T-cell (primary cell): ENCODE measurements at regions not wholly inside any gene's neighbourhood (a gene's known extent, or its start where the extent isn't known, plus 50 kb on each side); places are given as distances from the start of the nearest gene placed in this dataset.

ENCODE experiments used
- ATAC-seq, 4 experiments: fragments of 200-7000 bp in 3 of 4; fragments of 150-1000 bp in 1 of 4; cut with Tn5 transposase; replicated peaks in 1 of 4; 1 replicate in 3 of 4; 2 replicates in 1 of 4; pipeline ENCODE4 v1.10.0; 2021; ENCODE audit warnings: moderate library complexity in 3 of 4, mild to moderate bottlenecking in 2 of 4, moderate number of reproducible peaks in 1 of 4
- CTCF ChIA-PET, 2 donors: fragments of 300-600 bp; sonication (Branson Sonifier 250); formaldehyde crosslinking; loops; one replicate each; lab custom pipeline; 2022; ENCODE audit warnings: antibody characterized with exemption in 2 of 2; lab: Charles Lee
- POLR2A ChIA-PET, 2 donors: fragments of 300-600 bp; sonication (Branson Sonifier 250); formaldehyde crosslinking; loops; one replicate each; lab custom pipeline; 2022; ENCODE audit warnings: antibody characterized with exemption in 2 of 2; lab: Charles Lee
- DNase-seq, 35 experiments: peaks; one replicate each; pipeline versions ENCODE4 v3.0.0 to v3.0.0-alpha.2; 2013 to 2023
- H3K27ac ChIP-seq: one replicate; pipeline ENCODE4 v1.5.1; 2013; ENCODE audit warnings: low read length
- H3K27me3 ChIP-seq, 2 experiments: replicated peaks in 1 of 2; 1 replicate in 1 of 2; 2 replicates in 1 of 2; pipeline versions ENCODE4 v1.6.1 to v1.7.0; 2013; ENCODE audit warnings: low read length in 1 of 2, mixed read lengths in 1 of 2; ENCODE audit not compliant: control insufficient read depth in 2 of 2, insufficient read depth in 2 of 2; ENCODE audit errors: extremely low read depth in 1 of 2
- H3K36me3 ChIP-seq, 2 donors: 1 replicate in 1 of 2; 2 replicates in 1 of 2; pipeline versions ENCODE4 v1.6.1 to v1.7.0; 2013; ENCODE audit warnings: low read length in 1 of 2; ENCODE audit not compliant: control insufficient read depth in 2 of 2, insufficient read depth in 1 of 2; ENCODE audit errors: extremely low read depth in 1 of 2
- H3K4me1 ChIP-seq, 2 experiments: 1 replicate in 1 of 2; 2 replicates in 1 of 2; pipeline versions ENCODE4 v1.6.1 to v1.7.0; 2013; ENCODE audit warnings: low read length in 2 of 2, mixed read lengths in 1 of 2; ENCODE audit not compliant: insufficient read depth in 2 of 2, control insufficient read depth in 1 of 2; ENCODE audit errors: extremely low read depth in 1 of 2
- H3K4me3 ChIP-seq, 2 donors: 1 replicate in 1 of 2; 2 replicates in 1 of 2; pipeline versions ENCODE4 v1.5.1 to v1.7.0; 2013; ENCODE audit warnings: mild to moderate bottlenecking in 2 of 2, low read length in 1 of 2, moderate library complexity in 1 of 2; ENCODE audit not compliant: control insufficient read depth in 1 of 2; ENCODE audit errors: extremely low read depth in 1 of 2
- H3K9me3 ChIP-seq: 2 replicates; pipeline ENCODE4 v1.7.0; 2013
- H3K27ac Mint-ChIP-seq, 2 donors: one replicate each; pipeline ENCODE4 v1.8.0; 2020 to 2021; ENCODE audit warnings: mild to moderate bottlenecking in 2 of 2, mixed read lengths in 2 of 2
- H3K27me3 Mint-ChIP-seq, 2 donors: one replicate each; pipeline ENCODE4 v1.8.0; 2021 to 2022; ENCODE audit warnings: mixed read lengths in 2 of 2
- H3K36me3 Mint-ChIP-seq: one replicate; pipeline ENCODE4 v1.8.0; 2021; ENCODE audit warnings: mixed read lengths
- H3K4me1 Mint-ChIP-seq, 3 donors: one replicate each; pipeline ENCODE4 v1.8.0; 2020 to 2022; ENCODE audit warnings: mixed read lengths in 3 of 3, mild to moderate bottlenecking in 1 of 3
- H3K4me3 Mint-ChIP-seq, 3 donors: one replicate each; pipeline ENCODE4 v1.8.0; 2020 to 2022; ENCODE audit warnings: mild to moderate bottlenecking in 3 of 3, mixed read lengths in 3 of 3, moderate library complexity in 3 of 3
- H3K9me3 Mint-ChIP-seq, 3 donors: one replicate each; pipeline ENCODE4 v1.8.0; 2020 to 2022; ENCODE audit warnings: mixed read lengths in 3 of 3
- WGBS: methylation state at CpG from one replicate; pipeline ENCODE4 v1.1.5; 2013; ENCODE audit warnings: missing lambda C conversion rate; ENCODE audit not compliant: insufficient coverage; 5-methylcytosine and 5-hydroxymethylcytosine counted together

GRCh38 chr3:13145826-13146642, 72.8 kb upstream of the IQSEC1 start:
- H3K4me3 ChIP-seq: no peak overlapping the region
- POLR2A ChIA-PET: no interaction called here
- H3K27ac Mint-ChIP-seq: no peak overlapping the region

GRCh38 chr3:13145131-13145825, 72.0 kb upstream of the IQSEC1 start:
- DNase-seq (no peak), ATAC-seq (no peak)
- no peak overlapping the region for H3K4me3 ChIP-seq
- H3K4me3 Mint-ChIP-seq: no peak overlapping the region
- no peaks in the 10 kb centered on the region for H3K36me3 Mint-ChIP-seq
- H3K9me3 ChIP-seq: no peaks in the 10 kb centered on the region
- 73% methylated on average over 7 of the region's 14 CpGs for WGBS
- H3K27ac Mint-ChIP-seq: no peak overlapping the region
- peaks cover 0 to 7% of the 10 kb centered on the region in 2 experiments for H3K4me1 ChIP-seq
- H3K27me3 Mint-ChIP-seq: peaks cover 14 to 15% of the 10 kb centered on the region in 2 donors
- no peak overlapping the region for H3K27ac ChIP-seq
- CTCF ChIA-PET: no interaction called here
- H3K36me3 ChIP-seq: no peaks in the 10 kb centered on the region
- H3K4me1 Mint-ChIP-seq: peaks cover 7 to 9% (median 8%) of the 10 kb centered on the region in 3 donors
- POLR2A ChIA-PET: no interaction called here
- peaks cover 0 to 32% of the 10 kb centered on the region in 2 experiments for H3K27me3 ChIP-seq
- H3K9me3 Mint-ChIP-seq: no peaks in the 10 kb centered on the region

More at GRCh38 chr3:13145826-13146642, 72.8 kb upstream of the IQSEC1 start:
- 75% methylated on average over 13 of the region's 16 CpGs for WGBS
- no peaks in the 10 kb centered on the region for H3K9me3 Mint-ChIP-seq
- H3K27me3 Mint-ChIP-seq: peaks cover 10 to 12% of the 10 kb centered on the region in 2 donors
- Histone ChIP-seq H3K36me3 (no peaks in the 10 kb centered on the region), H3K9me3 (no peaks in the 10 kb centered on the region), H3K27me3 (peaks cover 0 to 28% of the 10 kb centered on the region in 2 experiments), H3K27ac (no peak overlapping the region), H3K4me1 (peaks cover 0 to 7% of the 10 kb centered on the region in 2 experiments)
- no peaks in the 10 kb centered on the region for H3K36me3 Mint-ChIP-seq
- peaks cover 7 to 11% (median 9%) of the 10 kb centered on the region in 3 donors for H3K4me1 Mint-ChIP-seq
- H3K4me3 Mint-ChIP-seq: no peak overlapping the region
- CTCF ChIA-PET: no interaction called here
- ATAC-seq (no peak), DNase-seq (no peak)

GRCh38 chr3:13144163-13145023, 71.2 kb upstream of the IQSEC1 start:
- WGBS: 80% methylated on average over 24 of the region's 25 CpGs
- no peak overlapping the region for H3K4me3 Mint-ChIP-seq
- CTCF ChIA-PET: no interaction called here

GRCh38 chr3:13143381-13144004, 70.3 kb upstream of the IQSEC1 start:
- Histone ChIP-seq H3K27me3 (peaks cover 0 to 40% of the 10 kb centered on the region in 2 experiments), H3K27ac (no peak overlapping the region), H3K36me3 (no peaks in the 10 kb centered on the region), H3K9me3 (no peaks in the 10 kb centered on the region), H3K4me3 (no peak overlapping the region), H3K4me1 (no peaks in the 10 kb centered on the region)
- H3K27ac Mint-ChIP-seq: no peak overlapping the region
- POLR2A ChIA-PET: no interaction called here
- no peak overlapping the region for H3K4me3 Mint-ChIP-seq
- no peaks in the 10 kb centered on the region for H3K9me3 Mint-ChIP-seq
- no peaks in the 10 kb centered on the region for H3K36me3 Mint-ChIP-seq
- no peak for DNase-seq
- CTCF ChIA-PET: no interaction called here
- ATAC-seq: no peak
- H3K4me1 Mint-ChIP-seq: no peaks in the 10 kb centered on the region
- H3K27me3 Mint-ChIP-seq: peaks cover 20 to 24% of the 10 kb centered on the region in 2 donors
- WGBS: 70% methylated on average over 6 of the region's 7 CpGs

More at GRCh38 chr3:13144163-13145023, 71.2 kb upstream of the IQSEC1 start:
- peaks cover 0 to 2% (median under 1%) of the 10 kb centered on the region in 3 donors for H3K4me1 Mint-ChIP-seq
- DNase-seq (no peak), ATAC-seq (no peak)
- H3K9me3 Mint-ChIP-seq: no peaks in the 10 kb centered on the region
- Histone ChIP-seq H3K4me1 (peaks cover 0 to 1% of the 10 kb centered on the region in 2 experiments), H3K9me3 (no peaks in the 10 kb centered on the region), H3K36me3 (no peaks in the 10 kb centered on the region), H3K4me3 (no peak overlapping the region), H3K27ac (no peak overlapping the region), H3K27me3 (peaks cover 0 to 32% of the 10 kb centered on the region in 2 experiments)
- no peak overlapping the region for H3K27ac Mint-ChIP-seq
- no peaks in the 10 kb centered on the region for H3K36me3 Mint-ChIP-seq
- peaks cover 19 to 20% of the 10 kb centered on the region in 2 donors for H3K27me3 Mint-ChIP-seq
- POLR2A ChIA-PET: no interaction called here

- WGBS: 75% methylated on average over 7 of the region's 9 CpGs
- H3K9me3 ChIP-seq: no peaks in the 10 kb centered on the region
- CTCF ChIA-PET: no interaction called here
- H3K4me1 ChIP-seq: no peaks in the 10 kb centered on the region
- H3K27me3 ChIP-seq: peaks cover 0 to 47% of the 10 kb centered on the region in 2 experiments
- H3K9me3 Mint-ChIP-seq: no peaks in the 10 kb centered on the region
- H3K27ac Mint-ChIP-seq: no peak overlapping the region
- H3K4me3 ChIP-seq: no peak overlapping the region
- no peaks in the 10 kb centered on the region for H3K36me3 ChIP-seq
- no peaks in the 10 kb centered on the region for H3K4me1 Mint-ChIP-seq
- no peak overlapping the region for H3K4me3 Mint-ChIP-seq
- no peak overlapping the region for H3K27ac ChIP-seq
- H3K27me3 Mint-ChIP-seq: peaks cover 20 to 24% of the 10 kb centered on the region in 2 donors
- ATAC-seq: no peak
- no peaks in the 10 kb centered on the region for H3K36me3 Mint-ChIP-seq
- DNase-seq: no peak
- POLR2A ChIA-PET: no interaction called here
Observed at GRCh38 chr3:13142552-13143380, 69.5 kb upstream of the IQSEC1 start.
